Posterior vena cava (tissue), 2 donors: ENCODE measurements at regions not wholly inside any gene's neighbourhood (a gene's known extent, or its start where the extent isn't known, plus 50 kb on each side); places are given as distances from the start of the nearest gene placed in this dataset.
"Not testable (repeated sequence)": the region's sequence is repeated elsewhere in the genome, so short reads cannot be mapped to it uniquely, and the experiment has no call there.

Source experiments
- DNase-seq: peaks from one replicate; pipeline ENCODE4 v3.0.0-alpha.2; 2020; ENCODE audit warnings: low spot score
- intact Hi-C, 2 donors: fragments of 100-400 bp; cut with DNase I; formaldehyde crosslinking; loops; one replicate each; pipeline versions ENCODE4 v1.14.1 to v1.14.2; 2022 to 2023
- donor health status: DM: yes; HTN: yes; CAD: no.
- donor health status: DM: yes; HTN: yes; CAD: no.

- intact Hi-C loops, result no loop called here
- no peak for DNase-seq
These were observed 263.0 kb downstream of the LPIN1 start for GRCh38 chr2:12009323-12009905.

GRCh38 chr2:12010059-12010458 is 263.6 kb downstream of the LPIN1 start:
- intact Hi-C loops, result no loop called here
- DNase-seq, result no peak

DNA sequence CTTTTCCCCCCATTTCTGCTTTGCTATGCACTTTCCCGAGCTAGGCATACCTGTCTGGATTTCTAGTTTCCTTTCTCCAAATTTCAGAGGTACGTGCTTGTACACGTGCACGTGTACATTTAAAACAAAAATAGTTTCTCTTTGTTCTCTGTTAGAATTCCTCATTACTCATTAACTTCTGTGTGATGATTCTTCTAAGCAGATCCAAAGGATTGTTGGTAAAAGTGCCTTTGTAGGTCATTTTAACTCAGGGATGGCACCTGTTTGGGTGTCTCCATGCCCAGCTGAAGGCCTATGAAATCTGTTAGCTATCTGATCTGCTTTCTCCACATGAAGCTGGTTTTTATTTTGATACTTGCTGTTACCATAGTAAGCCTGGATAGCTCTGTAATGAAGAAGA is 264.3 kb downstream of the LPIN1 start:
- intact Hi-C loops, result no loop called here
- DNase-seq, result no peak

GRCh38 chr2:12014088-12014960 is 267.9 kb downstream of the LPIN1 start:
- DNase-seq, result no peak
- intact Hi-C loops, result no loop called here

GRCh38 chr2:12017499-12018157 is 271.2 kb downstream of the LPIN1 start:
- intact Hi-C loops, result no loop called here
- no peak for DNase-seq

GRCh38 chr2:12018726-12019125 is 272.3 kb downstream of the LPIN1 start:
- DNase-seq, intact Hi-C loops: not testable (repeated sequence)

- no peak for DNase-seq
- intact Hi-C loops, result no loop called here
These were observed 274.5 kb downstream of the LPIN1 start for GRCh38 chr2:12020833-12021469.

DNA sequence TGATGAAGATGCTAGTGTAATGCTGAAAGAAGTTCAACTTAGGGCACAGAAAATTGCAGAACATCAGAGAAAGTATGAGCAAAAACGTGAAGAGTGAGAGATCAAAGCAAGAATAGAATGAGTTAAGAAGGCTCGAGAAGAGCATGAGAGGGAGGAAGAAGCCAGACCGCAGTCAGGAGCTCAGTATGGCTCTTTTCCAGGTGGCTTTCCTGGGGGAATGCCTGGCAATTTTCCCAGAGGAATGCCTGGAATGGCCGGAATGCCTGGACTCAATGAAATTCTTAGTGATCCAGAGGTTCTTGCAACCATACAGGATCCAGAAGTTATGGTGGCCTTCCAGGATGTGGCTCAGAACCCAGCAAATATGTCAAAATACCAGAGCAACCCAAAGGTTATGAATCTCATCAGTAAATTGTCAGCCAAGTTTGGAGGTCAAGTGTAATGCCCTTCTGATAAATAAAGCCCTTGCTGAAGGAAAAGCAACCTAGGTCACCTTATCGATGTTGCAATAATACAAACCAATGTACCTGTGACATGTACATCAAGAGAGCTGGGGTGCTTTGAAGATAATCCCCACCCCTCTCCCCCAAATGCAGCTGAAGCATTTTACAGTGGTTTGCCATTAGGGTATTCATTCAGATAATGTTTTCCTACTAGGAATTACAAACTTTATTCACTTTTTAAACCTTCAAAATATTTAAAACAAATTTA is 277.9 kb downstream of the LPIN1 start:
- intact Hi-C loops, result not testable (repeated sequence)

DNA sequence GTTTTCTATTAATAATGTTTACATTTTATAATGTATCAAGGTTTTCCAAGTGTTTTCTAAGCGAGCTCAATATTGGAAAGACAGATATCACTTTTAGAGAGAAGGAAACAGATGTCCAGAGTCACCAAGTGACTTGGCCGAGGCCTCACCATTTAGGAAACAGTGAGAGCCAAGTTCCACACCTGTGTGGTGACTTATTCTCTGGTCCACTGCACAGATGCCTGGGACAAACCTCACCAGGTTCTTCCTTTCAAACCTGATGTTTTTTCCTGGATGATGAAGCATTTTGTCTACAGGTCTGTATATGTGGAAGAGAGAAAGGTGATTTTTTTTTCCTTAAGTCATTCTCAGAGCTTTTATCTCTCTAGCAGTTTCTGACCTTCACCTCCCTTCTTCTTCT is 280.7 kb downstream of the LPIN1 start:
- intact Hi-C loops, result no loop called here
- no peak for DNase-seq

More for the DNA sequence above, 277.9 kb downstream of the LPIN1 start:
- DNase-seq, result not testable (repeated sequence)

DNA sequence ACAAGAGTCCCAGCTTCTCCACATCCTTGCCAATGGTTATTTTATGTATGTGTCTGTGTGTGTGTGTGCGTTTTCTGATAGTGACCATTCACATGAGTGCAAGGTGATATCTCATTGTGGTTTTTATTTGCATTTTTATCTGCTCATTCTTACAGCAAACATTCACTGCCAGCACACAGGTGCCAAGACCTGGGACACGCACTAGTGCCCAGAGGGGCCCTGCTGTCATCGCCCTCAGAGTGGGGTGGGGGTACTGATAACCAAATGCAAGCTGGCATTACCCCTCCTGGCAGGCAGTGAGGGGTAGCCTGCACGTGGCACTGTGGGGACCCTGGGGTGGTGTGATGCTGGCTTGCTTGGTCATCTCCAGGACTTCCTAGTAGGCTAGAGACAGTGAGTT is 285.4 kb downstream of the LPIN1 start:
- intact Hi-C loops, result no loop called here
- DNase-seq, result no peak

- DNase-seq, result no peak
- intact Hi-C loops, result no loop called here
These were observed 286.0 kb downstream of the LPIN1 start for GRCh38 chr2:12032398-12032797.

DNA sequence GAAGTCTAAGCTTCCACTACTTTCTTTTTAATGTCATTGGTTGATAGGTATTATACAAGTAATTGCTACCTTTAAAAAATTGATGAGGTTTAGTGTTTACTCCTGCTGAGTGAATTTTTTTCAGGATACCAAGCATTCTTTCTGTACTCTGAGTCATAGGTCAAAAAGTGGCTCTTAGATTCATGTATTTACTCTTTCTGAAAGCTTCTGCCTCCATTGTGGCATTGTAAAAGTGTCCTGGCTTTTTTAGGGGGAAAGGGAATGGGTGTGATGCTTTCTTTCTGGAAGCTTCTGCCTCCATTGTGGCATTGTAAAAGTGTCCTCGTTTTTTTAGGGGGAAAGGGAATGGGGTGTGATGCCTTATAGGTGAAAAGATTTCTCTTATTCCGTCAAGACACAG is 286.5 kb downstream of the LPIN1 start:
- no peak for DNase-seq
- intact Hi-C loops, result no loop called here

- no peak for DNase-seq
- intact Hi-C loops, result no loop called here
These were observed 287.1 kb downstream of the LPIN1 start for GRCh38 chr2:12033494-12033893.

DNA sequence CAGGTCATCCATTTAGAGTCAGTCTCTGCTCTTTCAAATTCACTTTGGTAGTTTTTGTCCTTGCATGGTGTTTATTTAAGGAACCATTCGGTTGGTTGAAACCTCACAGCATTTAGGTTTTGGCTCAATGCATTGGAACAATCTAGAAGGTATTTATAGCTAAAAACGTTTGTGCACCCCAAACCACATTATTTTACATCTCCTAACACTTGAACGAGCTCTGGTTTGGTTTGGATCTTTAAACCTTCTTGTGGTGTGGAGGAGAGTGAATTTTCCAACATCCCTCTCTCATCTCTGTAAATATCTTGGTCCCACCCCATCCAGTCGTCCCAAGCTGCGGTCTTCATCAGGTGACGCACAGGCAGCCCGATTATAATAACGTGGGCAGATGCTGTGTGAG is 287.9 kb downstream of the LPIN1 start:
- no peak for DNase-seq
- intact Hi-C loops, result no loop called here

DNA sequence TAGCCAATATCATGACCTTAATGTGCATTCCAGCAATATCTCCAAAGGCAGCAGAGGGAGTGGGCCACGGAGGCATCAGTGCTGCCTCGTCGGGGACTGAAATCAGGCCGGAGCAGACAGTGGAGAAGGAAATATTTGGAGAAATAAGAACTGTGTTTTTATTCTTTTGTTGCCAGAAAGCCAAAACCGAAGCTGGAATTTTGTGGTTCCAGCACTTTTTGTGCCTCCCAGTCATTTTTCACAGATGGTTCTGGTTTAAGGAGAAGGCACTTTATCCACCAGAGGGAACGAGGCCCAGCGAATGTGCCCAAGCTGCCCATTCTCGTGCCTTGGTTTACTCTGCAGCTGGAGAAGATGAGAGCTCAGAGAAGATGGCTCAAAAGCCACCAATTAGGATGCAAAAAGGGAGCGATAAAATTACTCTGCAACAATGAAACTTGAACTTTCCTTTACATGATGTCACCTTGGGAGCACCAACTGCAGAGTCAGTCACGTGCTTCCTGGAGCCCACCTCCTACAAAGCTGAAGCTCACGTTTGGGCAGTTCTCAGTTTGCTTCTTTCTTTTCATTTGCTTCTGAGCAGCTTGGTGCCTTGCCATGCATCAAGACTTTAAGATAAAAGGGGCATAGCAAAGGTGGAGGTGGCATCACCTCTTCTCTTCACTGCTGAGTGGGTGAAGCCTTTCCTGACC is 288.7 kb downstream of the LPIN1 start:
- no peak for DNase-seq
- intact Hi-C loops, result no loop called here

DNA sequence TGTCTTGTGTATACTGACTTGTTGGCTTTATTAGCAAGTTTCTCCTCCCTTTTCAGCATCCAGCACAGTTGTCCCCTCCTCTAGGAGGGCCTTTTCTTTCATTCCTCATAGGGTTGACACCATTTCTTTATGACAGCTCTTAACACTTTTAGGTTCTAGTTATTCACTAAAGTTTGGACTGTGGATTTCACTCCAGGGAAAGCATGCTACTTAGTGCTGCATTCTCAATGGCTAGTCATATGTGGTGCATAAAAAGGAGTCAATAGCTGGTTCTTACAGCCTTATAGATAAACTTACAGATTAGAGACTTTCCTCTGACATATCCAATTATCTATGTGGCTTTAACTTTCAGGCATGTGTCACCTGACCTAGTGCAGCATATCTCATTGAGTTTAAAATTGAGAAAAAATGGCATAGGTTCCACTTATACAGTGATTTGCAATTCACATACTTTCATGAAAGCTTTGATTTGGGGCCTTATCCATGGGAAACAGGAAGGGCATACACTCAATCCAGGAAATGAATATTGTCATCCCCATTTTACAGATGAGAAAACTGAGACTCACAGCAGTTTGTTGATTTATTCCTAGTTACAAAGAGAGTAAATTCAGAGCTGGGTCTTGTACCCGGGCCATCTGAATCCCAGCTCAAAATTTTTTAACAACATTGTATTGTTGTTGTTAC is 289.7 kb downstream of the LPIN1 start:
- intact Hi-C loops, result no loop called here
- DNase-seq, result no peak

GRCh38 chr2:12036640-12036983 is 290.2 kb downstream of the LPIN1 start:
- intact Hi-C loops, result no loop called here
- DNase-seq, result no peak

GRCh38 chr2:12037301-12037700 is 290.9 kb downstream of the LPIN1 start:
- DNase-seq, result no peak

More at GRCh38 chr2:12037301-12037700, 290.9 kb downstream of the LPIN1 start:
- intact Hi-C loops, result no loop called here
